HG03175 (cell line): ENCODE measurements at regions not wholly inside any gene's neighbourhood (a gene's known extent, or its start where the extent isn't known, plus 50 kb on each side); places are given as distances from the start of the nearest gene placed in this dataset.
"Not testable (repeated sequence)": the region's sequence is repeated elsewhere in the genome, so short reads cannot be mapped to it uniquely, and the experiment has no call there.

Experiments
- ATAC-seq: cut with Tn5 transposase; IDR thresholded peaks from one replicate; pipeline ENCODE4 v1.9.1; 2021; ENCODE audit warnings: mild to moderate bottlenecking, moderate library complexity; ENCODE audit not compliant: unreplicated experiment

DNA sequence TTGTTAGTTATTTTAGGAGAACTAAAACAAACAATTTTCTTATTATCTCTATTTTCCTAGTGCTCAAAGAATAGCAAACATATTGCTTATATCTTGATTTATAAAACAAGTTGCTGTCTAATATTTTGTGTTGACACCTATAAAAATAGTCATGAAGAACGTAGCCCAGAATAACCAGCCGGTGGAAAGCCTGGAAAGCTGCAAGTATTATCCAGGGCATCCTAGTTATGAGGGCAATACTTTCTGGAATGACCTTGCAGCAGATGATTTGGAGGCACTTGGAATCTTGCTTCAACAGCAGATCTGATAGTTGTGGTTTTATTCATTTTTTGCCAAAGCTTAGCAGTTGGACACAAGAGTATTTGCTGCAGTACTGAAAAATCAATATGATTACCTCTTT, 948.7 kb downstream of the LRFN5 start:
- ATAC-seq = no peak

DNA sequence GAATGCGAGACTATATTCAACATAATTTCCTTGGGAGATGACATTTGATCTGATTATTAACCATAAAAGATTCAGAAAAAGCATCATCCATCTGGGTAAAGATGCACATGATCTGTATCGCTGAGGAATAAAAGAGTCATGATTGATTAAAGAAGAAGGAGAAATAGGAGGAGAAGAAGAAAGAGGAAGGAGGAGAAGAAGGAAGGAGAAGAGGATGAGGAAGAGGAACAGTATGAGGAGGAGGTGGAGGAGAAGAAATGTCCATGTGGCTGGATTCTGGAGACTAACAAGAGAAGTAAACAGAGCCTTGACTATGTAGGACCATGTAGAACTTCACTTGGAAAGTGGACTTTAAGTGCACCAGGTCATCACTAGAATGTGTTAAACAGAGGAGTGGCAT, 947.4 kb downstream of the LRFN5 start:
- ATAC-seq = no peak

DNA sequence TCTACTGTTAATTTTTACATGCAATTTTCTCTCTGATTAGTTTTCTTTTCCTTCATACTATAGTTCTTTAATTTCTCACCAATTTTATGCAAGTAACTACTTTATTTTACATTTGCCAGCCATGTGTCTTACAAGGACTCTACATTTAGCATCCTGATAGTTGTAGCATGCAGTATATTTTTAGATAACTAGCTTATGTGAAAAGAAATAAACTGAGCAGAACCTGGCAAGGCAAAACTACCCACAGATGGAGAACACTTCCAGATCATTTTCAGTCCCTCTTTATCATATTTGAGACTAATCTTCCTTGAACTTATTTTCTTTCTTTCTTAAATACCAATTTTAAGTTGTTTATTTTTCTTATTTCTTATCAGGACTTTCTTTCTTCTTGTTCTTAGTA, 943.6 kb downstream of the LRFN5 start:
- ATAC-seq = no peak

DNA sequence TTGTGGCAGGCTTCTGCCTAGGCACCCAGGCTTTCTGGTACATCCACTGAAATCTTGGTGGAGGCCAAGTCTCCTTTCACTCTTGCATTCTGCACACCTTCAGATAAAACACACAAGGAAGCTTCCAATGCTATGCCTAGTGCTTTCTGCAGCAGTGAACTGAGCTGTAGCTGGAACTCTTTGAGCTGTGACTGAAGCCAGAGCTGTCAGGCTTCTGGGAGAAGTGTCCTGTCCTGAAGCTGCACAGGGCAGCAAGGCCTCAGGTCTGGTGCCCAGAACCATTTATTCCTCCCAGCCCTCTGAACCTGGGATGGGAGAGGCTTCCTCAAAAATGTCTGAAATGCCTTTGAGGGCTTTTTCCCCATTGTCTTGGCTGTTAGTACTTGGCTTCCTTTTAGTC, 941.7 kb downstream of the LRFN5 start:
- no peak for ATAC-seq

DNA sequence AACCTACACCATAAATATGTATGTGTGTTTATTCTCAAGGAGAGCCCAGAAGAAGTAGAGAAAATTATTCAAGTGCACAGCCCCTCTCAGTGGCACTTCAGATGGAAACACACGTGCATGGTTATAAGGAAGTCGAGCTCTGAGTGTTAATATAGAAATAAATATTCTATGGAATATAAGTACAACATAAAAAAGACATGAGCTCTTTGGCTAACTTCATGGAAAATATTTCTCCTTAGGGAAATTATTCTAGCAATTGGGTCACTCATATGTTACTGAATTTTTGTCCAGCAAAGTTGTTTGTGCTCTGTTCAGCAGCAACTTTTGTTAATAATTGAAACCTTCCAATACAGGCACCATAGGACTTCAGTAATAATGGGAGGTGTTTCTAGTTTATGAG, 939.0 kb downstream of the LRFN5 start:
- no peak for ATAC-seq

DNA sequence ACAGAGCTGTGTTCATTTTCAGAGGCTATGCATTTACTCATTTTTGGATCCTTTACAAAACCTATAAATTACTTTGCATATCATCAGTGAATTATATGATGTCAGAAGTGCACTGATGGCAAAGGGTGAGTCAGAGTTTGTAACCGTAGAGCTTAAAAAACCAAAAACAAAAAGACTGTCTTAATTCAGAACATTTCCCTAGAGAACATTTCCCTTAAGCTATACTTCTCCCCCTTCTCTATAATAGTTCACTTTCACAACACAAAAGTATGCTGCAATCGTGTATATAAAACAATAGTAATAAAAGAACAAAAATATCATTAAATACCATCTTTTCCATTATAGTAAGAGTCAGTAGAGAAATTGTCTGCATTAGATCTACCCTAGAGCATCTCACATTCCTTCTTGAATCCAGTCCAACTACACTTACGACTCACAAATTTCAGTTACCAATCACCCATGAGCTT, 934.9 kb downstream of the LRFN5 start:
- ATAC-seq = no peak

DNA sequence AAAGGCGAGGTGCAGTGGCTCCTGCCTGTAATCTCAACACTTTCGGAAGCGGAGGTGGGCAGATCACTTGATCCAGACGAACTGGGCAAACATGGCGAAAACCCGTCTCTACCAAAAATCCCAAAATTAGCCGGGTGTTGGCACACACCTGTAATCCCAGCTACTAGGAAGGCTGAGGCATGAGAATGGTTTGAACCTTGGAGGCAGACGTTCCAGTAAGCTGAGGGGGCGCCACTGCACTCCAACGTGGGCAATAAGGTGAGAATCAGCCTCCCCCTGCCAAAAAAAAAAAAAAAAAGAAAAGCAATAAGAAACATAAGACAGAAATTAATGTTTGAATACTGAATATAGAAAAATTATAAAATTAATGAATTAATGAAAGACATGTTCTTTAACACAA, 928.7 kb downstream of the LRFN5 start:
- no peak for ATAC-seq

DNA sequence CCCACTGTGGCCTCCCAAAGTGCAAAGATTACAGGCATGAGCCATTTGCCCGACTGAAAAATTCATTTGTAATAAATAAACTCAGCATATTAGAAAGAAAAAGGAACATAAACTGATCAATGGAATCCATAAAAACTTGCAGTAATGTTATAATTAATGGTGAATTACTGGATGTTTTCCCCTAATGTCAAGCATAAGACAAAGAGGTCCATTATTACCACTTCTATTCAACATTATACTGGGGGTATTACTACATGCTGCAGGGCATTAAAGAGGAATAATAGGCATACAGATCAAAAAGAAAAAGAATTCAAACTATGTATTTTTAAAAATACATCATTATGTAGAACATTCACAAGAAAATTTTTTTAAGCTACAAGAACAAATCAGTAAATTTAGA, 926.8 kb downstream of the LRFN5 start:
- ATAC-seq = no peak

DNA sequence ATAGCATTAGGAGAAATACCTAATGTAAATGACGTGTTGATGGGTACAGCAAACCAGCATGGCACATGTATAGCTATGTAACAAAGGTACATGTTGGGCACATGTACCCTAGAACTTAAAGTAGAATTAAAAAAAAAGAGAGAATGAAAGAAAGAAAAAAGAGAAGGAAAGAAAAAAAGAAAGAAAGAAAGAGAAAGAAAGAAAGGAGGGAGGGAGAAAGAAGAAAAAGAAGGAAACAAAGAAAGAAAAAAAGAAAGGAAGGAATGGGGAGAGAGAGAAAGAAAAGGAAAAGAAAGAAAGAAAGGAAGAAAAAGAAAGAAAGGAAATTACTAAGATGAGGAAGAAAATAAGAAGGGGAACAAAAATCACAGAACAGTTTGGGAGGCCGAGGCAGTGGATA, 925.5 kb downstream of the LRFN5 start:
- ATAC-seq = no peak

DNA sequence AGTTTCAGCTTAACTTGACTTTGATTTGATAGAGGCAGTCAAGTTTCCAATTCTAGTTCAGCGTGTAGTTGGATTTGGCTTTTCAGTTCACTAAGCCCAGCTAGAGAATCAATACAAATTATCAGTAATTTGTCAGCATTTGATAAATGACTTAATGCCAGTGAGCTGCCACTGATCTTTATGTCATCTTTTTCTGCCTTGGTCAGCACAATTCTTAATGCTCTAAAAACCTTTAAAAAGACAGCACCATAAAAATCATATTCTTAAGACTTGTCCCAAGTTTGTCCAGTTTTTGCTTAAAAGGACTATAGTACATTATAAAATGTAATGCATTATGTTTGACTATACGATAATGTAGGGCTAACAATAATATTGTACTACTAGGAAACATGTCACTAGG, 920.5 kb downstream of the LRFN5 start:
- ATAC-seq = no peak

DNA sequence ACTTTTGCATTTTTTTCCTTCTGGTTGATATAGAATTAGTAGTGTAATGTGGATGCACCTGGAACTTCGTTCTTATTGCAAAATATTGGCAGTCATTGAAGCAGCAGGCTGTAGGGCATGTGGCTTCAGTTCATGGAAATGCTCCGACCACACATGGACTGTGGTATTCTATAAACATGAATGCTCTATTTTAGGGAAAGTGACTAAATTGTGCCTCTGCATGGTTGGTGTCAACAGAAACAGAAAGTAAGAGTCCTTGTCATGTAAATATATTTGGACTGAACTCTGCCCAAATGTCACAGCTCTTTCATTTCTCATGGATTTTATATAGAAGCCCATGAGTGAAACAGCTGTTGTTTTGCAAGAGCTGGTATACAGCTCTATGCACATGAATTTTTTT, 917.0 kb downstream of the LRFN5 start:
- peak; percentile 84 for ATAC-seq

DNA sequence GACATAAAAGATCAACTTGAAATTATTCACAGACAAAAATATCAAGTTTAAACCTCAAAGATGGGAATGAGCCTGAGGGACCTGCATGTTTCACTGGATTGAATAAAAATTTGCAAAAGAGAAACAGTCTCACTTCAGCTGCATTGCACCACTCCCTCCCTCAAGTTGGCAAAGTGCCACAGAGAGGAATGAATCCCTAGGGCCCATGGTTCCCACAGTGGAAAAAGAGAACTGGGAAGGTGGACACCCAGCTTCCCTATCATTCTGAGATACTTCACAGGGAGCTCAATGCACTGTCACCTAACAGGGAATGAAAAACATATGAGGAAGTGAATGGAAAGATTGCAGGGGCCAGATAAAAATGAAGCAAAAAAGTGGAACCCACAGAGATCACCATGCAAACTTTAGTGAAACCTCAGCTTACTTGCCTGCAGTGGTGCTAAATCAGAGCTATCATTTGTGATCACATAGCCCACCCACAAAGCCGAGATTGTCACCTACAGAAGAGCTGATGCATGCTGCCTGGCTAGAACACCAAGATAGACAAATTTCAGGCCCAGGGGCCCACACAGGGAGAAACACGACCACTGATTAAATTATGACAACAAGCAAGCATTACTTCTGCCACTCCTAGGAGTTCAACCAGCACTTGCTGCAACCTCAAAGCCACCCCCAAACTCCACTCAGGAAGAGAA, 911.3 kb downstream of the LRFN5 start:
- ATAC-seq = no peak

DNA sequence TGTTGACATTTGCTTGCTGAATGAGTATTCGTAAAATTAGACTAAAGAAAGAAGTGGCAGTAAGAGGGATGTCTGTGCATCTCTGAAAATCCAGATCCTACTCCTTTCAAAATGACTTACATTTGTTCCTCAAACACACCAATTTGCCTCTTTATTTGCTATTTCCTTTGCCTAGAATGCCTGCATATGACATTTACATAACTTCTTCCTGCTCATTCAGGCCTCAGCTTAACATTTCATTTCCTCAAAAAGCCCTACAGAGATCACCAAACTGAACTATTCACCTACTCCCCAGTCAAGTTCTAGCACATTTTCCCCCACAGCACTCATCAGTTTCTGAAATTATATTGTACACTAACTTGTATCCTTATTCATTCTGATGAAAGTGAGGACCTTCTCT, 907.2 kb downstream of the LRFN5 start:
- no peak for ATAC-seq

DNA sequence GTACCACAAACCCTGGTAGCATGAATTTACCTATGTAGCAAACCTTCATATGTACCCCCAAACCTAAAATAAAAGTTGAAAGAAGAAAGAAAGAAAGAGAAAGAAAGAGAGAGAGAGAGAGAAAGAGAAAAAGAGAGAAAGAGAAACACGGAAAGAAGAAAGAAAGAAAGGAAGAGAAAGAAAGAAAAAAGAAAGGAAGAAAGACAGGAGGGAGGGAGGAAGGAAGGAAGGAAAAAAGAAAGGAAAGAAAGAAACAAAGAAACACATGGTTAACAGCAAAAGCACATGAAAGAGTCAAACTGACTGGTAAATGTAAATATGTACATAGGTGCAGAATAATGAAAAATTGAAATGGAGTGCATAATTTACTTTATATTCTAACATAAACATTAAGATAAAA, 903.4 kb downstream of the LRFN5 start:
- no peak for ATAC-seq

DNA sequence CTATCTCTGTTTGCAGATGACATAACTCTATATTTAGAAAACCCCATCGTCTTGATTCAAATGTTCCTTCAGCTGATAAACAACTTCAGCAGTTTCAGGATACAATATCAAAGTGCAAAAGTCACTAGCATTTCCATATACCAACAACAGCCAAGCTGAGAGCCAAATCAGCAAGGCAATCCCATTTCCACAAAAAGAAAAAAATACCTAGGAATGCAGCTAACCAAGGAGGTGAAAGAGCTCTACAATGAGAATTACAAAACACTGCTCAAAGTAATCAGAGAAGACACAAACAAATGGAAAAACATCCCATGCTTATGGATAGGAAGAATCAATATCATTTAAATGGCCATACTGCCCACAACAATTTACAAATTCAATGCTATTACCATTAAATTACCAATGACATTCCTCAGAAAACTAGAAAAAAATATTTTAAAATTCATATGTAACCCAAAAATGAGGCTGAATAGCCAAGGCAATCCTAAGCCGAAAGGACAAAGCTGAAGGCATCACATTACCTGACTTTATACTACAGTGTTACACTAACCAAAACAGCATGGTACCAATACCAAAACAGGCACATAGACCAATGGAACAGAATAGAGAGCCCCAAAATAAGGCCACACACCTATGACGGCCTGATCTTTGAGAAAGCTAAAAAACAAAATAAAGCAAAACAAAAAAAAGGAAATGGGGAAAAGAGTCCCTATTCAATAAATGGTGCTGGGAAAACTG, 901.7 kb downstream of the LRFN5 start:
- ATAC-seq = no peak

DNA sequence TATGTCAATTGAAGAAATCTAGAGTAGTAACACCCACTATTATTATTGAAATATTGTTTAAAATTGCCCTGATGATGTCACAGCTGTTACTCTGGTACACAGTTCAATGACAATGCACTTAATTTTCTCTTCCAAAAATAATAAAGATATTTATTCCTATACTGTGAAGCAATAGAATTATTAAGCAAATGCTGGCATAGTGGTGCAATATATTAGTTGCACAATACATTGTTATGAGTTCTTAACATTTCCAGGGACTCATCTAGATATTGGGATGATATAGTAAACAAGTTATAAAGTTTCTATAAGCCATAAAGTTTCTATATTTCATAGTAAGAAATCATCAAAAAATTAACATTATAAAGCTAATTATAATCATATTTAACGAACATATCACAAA, 897.8 kb downstream of the LRFN5 start:
- ATAC-seq = no peak

DNA sequence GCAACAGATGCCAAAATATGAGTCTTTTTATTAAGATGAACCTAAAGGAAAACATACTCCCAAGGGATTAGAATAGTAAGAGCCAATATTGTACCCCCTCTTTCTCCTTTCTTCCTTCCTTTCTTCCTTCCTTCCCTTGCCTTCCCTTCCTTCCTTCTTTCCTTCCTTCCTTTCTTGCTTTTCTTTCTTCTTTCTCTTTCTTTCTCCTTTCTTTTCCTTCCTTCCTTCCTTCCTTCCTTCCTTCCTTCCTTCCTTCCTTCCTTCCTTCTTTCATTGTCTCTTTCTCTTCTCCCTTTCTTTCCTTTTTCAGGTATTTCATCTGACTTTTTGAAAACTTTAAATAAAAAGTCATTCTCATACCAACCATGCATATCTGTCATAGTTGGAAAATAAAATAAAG, 892.5 kb downstream of the LRFN5 start:
- no peak for ATAC-seq

DNA sequence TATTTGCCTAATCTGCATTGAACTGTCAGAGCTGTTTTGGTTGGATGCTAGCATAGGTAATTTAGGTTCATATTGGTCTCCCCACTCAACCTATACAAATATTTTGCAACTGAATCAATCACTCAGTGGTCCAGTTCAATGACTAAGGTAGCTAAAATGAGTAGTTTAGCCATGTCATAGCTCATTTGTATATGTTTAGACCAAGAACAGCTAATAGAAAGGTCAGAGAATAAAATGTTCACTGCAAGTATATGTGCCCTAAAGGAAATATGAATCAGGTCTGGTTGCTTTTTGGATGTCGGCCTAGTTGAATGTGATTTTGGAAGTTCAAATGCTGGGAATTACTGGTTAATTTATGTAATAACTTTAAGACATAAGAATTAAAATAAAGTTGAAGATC, 883.9 kb downstream of the LRFN5 start:
- ATAC-seq = no peak

DNA sequence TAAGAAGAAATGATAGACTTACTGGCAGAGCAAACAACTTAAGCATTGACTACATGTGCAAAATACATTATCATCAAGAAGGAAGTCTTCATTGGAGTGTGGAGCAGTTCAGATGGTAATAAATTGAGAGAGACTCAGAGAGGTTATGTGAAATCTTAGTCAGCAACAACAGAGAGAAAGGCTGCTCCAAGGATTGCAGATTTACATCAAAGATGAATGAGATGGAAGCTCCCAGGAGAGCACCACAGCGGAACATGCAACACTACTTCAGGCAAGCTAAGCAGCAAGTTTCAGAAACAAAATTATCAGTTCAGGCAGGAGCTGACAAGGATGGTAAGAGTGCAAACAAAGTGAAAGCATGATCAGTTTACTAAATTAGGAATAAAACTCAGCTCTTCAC, 882.3 kb downstream of the LRFN5 start:
- ATAC-seq = no peak

DNA sequence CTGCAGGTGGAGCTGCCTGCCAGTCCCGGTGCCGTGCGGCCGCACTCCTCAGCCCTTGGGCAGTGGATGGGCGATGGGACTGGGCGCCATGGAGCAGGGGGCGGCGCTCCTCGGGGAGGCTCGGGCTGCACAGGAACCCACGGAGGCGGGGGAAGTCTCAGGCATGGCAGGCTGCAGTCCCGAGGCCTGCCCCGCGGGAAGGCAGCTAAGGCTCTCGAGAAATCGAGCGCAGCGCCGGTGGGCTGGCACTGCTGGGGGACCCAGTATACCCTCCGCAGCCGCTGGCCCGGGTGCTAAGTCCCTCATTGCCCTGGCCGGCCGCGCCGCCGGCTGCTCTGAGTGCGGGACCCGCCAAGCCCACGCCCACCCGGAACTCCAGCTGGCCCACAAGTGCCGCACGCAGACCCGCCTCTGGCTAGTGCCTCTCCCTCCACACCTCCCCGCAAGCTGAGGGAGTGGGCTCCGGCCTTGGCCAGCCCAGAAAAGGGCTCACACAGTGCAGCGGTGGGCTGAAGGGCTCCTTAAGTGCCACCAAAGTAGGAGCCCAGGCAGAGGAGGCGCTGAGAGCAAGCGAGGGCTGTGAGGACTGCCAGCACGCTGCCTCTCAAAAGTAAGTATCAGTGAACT, 875.8 kb downstream of the LRFN5 start:
- not testable (repeated sequence) for ATAC-seq

DNA sequence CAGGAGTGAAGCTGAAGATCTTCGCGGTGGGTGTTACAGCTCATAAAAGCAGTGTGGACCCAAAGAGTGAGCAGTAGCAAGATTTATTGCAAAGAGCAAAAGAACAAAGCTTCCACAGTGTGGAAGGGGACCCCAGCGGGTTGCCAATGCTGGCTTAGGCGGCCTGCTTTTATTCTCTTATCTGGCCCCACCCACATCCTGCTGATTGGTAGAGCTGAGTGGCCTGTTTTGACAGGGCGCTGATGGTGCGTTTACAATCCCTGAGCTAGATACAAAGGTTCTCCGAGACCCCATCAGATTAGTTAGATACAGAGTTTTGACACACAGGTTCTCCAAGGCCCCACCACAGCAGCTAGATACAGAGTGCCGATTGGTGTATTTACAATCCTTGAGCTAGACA, 875.0 kb downstream of the LRFN5 start:
- not testable (repeated sequence) for ATAC-seq

DNA sequence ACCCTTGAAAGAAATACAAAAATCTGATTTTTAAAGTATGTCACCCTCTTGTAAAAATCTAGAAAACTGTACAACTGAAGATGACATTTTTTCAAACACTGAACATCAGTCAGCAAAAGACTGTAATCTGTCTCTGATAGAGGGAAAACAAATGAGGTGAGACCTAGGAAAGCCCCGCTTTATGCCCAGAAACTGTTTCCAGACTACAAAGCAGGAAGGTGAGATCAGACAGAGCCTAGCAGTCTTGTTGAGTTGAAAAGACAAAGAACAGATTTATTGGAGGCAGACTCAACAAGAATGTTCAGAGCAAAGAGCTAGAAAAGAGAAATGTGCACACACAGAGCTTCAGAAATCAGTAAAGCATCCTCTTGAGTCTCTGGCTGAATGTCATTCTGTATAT, 873.6 kb downstream of the LRFN5 start:
- ATAC-seq = no peak
